ENCODE measurements at regions not wholly inside any gene's neighbourhood (a gene's known extent, or its start where the extent isn't known, plus 50 kb on each side); places are given as distances from the start of the nearest gene placed in this dataset.

DNA sequence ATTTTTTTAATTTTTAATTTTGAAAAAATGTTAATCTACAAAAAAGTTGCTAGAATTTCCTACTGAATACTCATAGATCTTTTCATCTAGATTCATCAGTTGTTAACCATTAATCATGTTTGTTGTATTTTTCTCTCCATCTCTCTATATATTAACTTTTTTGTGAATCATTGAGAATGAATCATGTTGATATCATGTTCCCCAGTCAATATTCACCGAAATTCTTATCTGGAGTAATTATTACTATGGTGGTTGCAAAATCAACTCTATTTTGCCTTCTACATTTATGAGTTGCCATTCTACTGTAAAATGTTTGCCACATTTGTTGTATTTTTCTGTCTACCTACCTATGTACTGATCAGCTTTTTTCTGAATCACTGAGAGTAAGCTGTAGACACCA is 154.0 kb downstream of the SPP2 start:
- Histone ChIP-seq H3K36me3 (ENCODE audit: insufficient read depth) (peaks cover 3% of the 10 kb centered on the region), H3K27me3 (ENCODE audit: insufficient read depth) (no peaks in the 10 kb centered on the region), H3K4me3 (no peak overlapping the region), H3F3A (replicated peaks; ENCODE audit: low read depth) (no peaks in the 10 kb centered on the region), H3K4me2 (no peak overlapping the region), H2AFZ (no peak overlapping the region), H3K79me2 (replicated peaks; ENCODE audit: insufficient read depth) (no peaks in the 10 kb centered on the region), H3K4me1 (ENCODE audit: insufficient read depth) (no peaks in the 10 kb centered on the region), H3K9me2 (ENCODE audit: insufficient read depth) (0 out of 2 replicates have a peak, but pooled peaks cover 3% of the 10 kb centered on the region), H4K20me1 (replicated peaks; ENCODE audit: insufficient read depth) (no peaks in the 10 kb centered on the region), H3K27ac (ENCODE audit: low read depth) (no peak overlapping the region)
- H3K4me3 Mint-ChIP-seq, result no peak overlapping the region
- H3K4me1 Mint-ChIP-seq, result no peaks in the 10 kb centered on the region
- no peak for TF ChIP-seq ZNF114 (CRISPR knock-in tag; IDR thresholded peaks at IDR 0.05)
- no peak overlapping the region for H3K27ac Mint-ChIP-seq
- DNase-seq (ENCODE audit: low spot score), result no peak
- H3K36me3 Mint-ChIP-seq (ENCODE audit: low read depth), result peaks cover 9% of the 10 kb centered on the region; the same call in 1 of the 3 replicates
- ATAC-seq, result no peak
- H3K27me3 Mint-ChIP-seq (ENCODE audit: insufficient read depth, low read depth, poor library complexity), result peaks cover 3% of the 10 kb centered on the region
- peaks cover 37% of the 10 kb centered on the region; the same call in 2 of the 3 replicates for H3K9me3 Mint-ChIP-seq

DNA sequence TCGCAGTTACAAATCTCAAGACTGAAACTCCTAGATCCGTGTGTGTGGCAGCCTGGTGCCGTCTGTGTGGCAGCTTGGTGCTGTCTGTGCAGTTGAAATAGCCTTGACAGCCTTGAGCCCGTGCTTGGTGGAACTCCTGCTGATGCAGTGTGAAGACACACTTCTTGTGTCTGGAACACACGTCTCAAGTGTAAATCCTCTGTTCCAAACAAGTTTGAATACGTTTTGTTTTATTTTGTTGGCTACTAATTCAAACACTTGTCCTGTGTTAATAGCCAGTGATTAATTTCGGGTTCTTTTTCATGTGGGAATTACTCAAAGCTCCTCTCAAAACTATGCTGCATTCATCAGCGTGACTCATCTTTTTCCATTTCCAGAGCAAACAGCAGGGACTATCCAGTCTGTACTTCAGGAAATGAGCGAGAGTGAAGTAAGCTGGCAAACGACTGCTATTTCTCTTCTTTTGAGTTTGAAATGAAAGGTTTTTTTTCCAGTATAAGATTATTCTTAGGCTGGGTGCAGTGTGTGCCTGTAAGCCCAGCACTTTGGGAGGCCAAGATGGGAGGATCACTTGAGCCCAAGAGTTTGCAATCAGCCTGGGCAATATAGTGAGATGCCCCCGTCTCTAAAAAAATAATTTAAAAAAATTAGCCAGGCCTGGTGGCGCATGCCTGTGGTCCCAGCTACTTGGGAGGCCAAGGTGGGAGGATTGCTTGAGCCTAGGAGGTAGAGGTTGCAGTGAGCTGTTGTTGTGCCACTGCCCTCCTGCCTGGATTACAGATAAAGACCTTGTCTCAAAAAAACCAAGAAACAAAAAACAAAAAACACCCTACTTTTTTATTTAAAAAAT is 152.9 kb downstream of the SPP2 start:
- Mint-ChIP-seq H3K36me3 (ENCODE audit: low read depth) (peaks cover 9% of the 10 kb centered on the region; the same call in 1 of the 3 replicates), H3K4me1 (no peaks in the 10 kb centered on the region), H3K27ac (no peak overlapping the region), H3K27me3 (ENCODE audit: insufficient read depth, low read depth, poor library complexity) (peaks cover 3% of the 10 kb centered on the region), H3K9me3 (peaks cover 33% of the 10 kb centered on the region; the same call in 2 of the 3 replicates), H3K4me3 (no peak overlapping the region)
- H3K4me1 ChIP-seq (ENCODE audit: insufficient read depth), result no peaks in the 10 kb centered on the region
- no peaks in the 10 kb centered on the region for H3K79me2 ChIP-seq (replicated peaks; ENCODE audit: insufficient read depth)
- no peak overlapping the region for H3K4me2 ChIP-seq
- DNase-seq (ENCODE audit: low spot score) (no peak), ATAC-seq (no peak)
- no peak overlapping the region for H2AFZ ChIP-seq
- no peaks in the 10 kb centered on the region for H3F3A ChIP-seq (replicated peaks; ENCODE audit: low read depth)
- H3K9me2 ChIP-seq (ENCODE audit: insufficient read depth), result 0 out of 2 replicates have a peak, but pooled peaks cover 3% of the 10 kb centered on the region
- no peaks in the 10 kb centered on the region for H4K20me1 ChIP-seq (replicated peaks; ENCODE audit: insufficient read depth)
- H3K27me3 ChIP-seq (ENCODE audit: insufficient read depth), result no peaks in the 10 kb centered on the region
- H3K27ac ChIP-seq (ENCODE audit: low read depth), result no peak overlapping the region
- H3K36me3 ChIP-seq (ENCODE audit: insufficient read depth), result peaks cover 3% of the 10 kb centered on the region
- no peak overlapping the region for H3K4me3 ChIP-seq
- TF ChIP-seq POLR2AphosphoS5 (IDR thresholded peaks at IDR 0.05; ENCODE audit: low read depth) (no peak), EZH2phosphoT487 (IDR thresholded peaks at IDR 0.05; ENCODE audit: unreplicated experiment) (no peak), ZNF331 (CRISPR knock-in tag; IDR thresholded peaks at IDR 0.05; ENCODE audit: low read depth) (no peak), CREB1 (CRISPR knock-in tag; IDR thresholded peaks at IDR 0.05; ENCODE audit: low read depth) (no peak), STAT1 (IDR thresholded peaks at IDR 0.05; ENCODE audit: unreplicated experiment) (no peak), NANOG (IDR thresholded peaks at IDR 0.05; ENCODE audit: borderline replicate concordance) (no peak), JUNB (IDR thresholded peaks at IDR 0.05; ENCODE audit: unreplicated experiment) (no peak), ZNF114 (CRISPR knock-in tag; IDR thresholded peaks at IDR 0.05) (no peak), EZH2 (IDR thresholded peaks at IDR 0.05; ENCODE audit: low read depth, unreplicated experiment) (no peak)
- TF ChIP-seq, protein P1, sequence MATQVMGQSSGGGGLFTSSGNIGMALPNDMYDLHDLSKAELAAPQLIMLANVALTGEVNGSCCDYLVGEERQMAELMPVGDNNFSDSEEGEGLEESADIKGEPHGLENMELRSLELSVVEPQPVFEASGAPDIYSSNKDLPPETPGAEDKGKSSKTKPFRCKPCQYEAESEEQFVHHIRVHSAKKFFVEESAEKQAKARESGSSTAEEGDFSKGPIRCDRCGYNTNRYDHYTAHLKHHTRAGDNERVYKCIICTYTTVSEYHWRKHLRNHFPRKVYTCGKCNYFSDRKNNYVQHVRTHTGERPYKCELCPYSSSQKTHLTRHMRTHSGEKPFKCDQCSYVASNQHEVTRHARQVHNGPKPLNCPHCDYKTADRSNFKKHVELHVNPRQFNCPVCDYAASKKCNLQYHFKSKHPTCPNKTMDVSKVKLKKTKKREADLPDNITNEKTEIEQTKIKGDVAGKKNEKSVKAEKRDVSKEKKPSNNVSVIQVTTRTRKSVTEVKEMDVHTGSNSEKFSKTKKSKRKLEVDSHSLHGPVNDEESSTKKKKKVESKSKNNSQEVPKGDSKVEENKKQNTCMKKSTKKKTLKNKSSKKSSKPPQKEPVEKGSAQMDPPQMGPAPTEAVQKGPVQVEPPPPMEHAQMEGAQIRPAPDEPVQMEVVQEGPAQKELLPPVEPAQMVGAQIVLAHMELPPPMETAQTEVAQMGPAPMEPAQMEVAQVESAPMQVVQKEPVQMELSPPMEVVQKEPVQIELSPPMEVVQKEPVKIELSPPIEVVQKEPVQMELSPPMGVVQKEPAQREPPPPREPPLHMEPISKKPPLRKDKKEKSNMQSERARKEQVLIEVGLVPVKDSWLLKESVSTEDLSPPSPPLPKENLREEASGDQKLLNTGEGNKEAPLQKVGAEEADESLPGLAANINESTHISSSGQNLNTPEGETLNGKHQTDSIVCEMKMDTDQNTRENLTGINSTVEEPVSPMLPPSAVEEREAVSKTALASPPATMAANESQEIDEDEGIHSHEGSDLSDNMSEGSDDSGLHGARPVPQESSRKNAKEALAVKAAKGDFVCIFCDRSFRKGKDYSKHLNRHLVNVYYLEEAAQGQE (IDR thresholded peaks at IDR 0.05; ENCODE audit: unreplicated experiment), result no peak
- TF ChIP-seq, protein P2, sequence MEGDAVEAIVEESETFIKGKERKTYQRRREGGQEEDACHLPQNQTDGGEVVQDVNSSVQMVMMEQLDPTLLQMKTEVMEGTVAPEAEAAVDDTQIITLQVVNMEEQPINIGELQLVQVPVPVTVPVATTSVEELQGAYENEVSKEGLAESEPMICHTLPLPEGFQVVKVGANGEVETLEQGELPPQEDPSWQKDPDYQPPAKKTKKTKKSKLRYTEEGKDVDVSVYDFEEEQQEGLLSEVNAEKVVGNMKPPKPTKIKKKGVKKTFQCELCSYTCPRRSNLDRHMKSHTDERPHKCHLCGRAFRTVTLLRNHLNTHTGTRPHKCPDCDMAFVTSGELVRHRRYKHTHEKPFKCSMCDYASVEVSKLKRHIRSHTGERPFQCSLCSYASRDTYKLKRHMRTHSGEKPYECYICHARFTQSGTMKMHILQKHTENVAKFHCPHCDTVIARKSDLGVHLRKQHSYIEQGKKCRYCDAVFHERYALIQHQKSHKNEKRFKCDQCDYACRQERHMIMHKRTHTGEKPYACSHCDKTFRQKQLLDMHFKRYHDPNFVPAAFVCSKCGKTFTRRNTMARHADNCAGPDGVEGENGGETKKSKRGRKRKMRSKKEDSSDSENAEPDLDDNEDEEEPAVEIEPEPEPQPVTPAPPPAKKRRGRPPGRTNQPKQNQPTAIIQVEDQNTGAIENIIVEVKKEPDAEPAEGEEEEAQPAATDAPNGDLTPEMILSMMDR (conservative IDR thresholded peaks at IDR 0.05; ENCODE audit: low read depth in 2 of 2), result no peak
- TF ChIP-seq, protein P3, sequence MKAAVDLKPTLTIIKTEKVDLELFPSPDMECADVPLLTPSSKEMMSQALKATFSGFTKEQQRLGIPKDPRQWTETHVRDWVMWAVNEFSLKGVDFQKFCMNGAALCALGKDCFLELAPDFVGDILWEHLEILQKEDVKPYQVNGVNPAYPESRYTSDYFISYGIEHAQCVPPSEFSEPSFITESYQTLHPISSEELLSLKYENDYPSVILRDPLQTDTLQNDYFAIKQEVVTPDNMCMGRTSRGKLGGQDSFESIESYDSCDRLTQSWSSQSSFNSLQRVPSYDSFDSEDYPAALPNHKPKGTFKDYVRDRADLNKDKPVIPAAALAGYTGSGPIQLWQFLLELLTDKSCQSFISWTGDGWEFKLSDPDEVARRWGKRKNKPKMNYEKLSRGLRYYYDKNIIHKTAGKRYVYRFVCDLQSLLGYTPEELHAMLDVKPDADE (IDR thresholded peaks at IDR 0.05), result no peak
